HCT116 (cell line): ENCODE measurements at regions not wholly inside any gene's neighbourhood (a gene's known extent, or its start where the extent isn't known, plus 50 kb on each side); places are given as distances from the start of the nearest gene placed in this dataset.

Experiments used
- ATAC-seq: fragments of 200-7000 bp; cut with Tn5 transposase; 2 replicates; pipeline ENCODE4 v1.9.1; 2020; ENCODE audit warnings: mild to moderate bottlenecking, moderate library complexity
- BruUV-seq: library from RNA; stranded (reverse); fragments of 400-500 nt; replicated peaks from 2 replicates; lab custom pipeline; 2021; lab: Mats Ljungman, UMichigan
- CTCF ChIA-PET: fragments of 300-600 bp; sonication (Branson Sonifier 250); formaldehyde crosslinking; loops from one replicate; lab custom pipeline; 2021; ENCODE audit warnings: antibody characterized with exemption; lab: Charles Lee
- POLR2A ChIA-PET: fragments of 300-600, 350-600 bp; sonication (Branson Sonifier 250); formaldehyde crosslinking; loops from one replicate; lab custom pipeline; 2021; ENCODE audit warnings: antibody characterized with exemption; lab: Charles Lee
- RAD21 ChIA-PET, 2 experiments: fragments of 300-600 bp; sonication (Branson Sonifier 250); formaldehyde crosslinking; loops; one replicate each; lab custom pipeline; 2023; ENCODE audit warnings: low total read pairs in 2 of 2; ENCODE audit not compliant: uncharacterized antibody in 2 of 2, unreplicated experiment in 2 of 2, low non-redundant PET in 1 of 2; lab: Charles Lee
- DNase-seq: peaks from one replicate; pipeline ENCODE4 v3.0.0-alpha.2; 2010; ENCODE audit warnings: low read depth, low spot score
- H2AFZ ChIP-seq: fragments of 200-600 bp; shearing (Covaris generic), sonication (generic); 2 replicates; pipeline ENCODE4 v1.6.1; 2017; ENCODE audit warnings: low read depth, mixed run types, mixed read lengths, antibody characterized with exemption, low read length; ENCODE audit not compliant: poor library complexity, severe bottlenecking
- H3K27ac ChIP-seq: 2 replicates; pipeline ENCODE4 v1.5.1; 2012; ENCODE audit warnings: low read depth, low read length
- H3K27me3 ChIP-seq: fragments of 200-600 bp; sonication (generic); 2 replicates; pipeline ENCODE4 v1.6.1; 2016; ENCODE audit warnings: mixed run types, low read length, mixed read lengths; ENCODE audit not compliant: insufficient read depth
- H3K36me3 ChIP-seq, 2 experiments: fragments of 200-500 bp in 1 of 2; fragments of 200-600 bp in 1 of 2; sonication (Bioruptor generic) in 1 of 2; sonication (generic) in 1 of 2; 2 replicates each; pipeline versions ENCODE4 v1.5.1 to v1.6.1; 2014 to 2016; ENCODE audit warnings: low read length in 2 of 2, inconsistent platforms in 1 of 2, mixed read lengths in 1 of 2, mixed run types in 1 of 2; ENCODE audit not compliant: insufficient read depth in 2 of 2, control insufficient read depth in 1 of 2
- H3K4me1 ChIP-seq, 2 experiments: fragments of 200-600 bp in 1 of 2; sonication (generic) in 1 of 2; 2 replicates each; pipeline versions ENCODE4 v1.5.1 to v1.6.1; 2012 to 2017; ENCODE audit warnings: low read length in 2 of 2, inconsistent platforms in 1 of 2, mild to moderate bottlenecking in 1 of 2, mixed read lengths in 1 of 2, mixed run types in 1 of 2, moderate library complexity in 1 of 2; ENCODE audit not compliant: insufficient read depth in 2 of 2, control insufficient read depth in 1 of 2
- H3K4me2 ChIP-seq: fragments of 200-600 bp; sonication (generic); 2 replicates; pipeline ENCODE4 v1.6.1; 2017; ENCODE audit warnings: mixed run types, low read length, mixed read lengths
- H3K4me3 ChIP-seq, 2 experiments: fragments of 200-600 bp in 1 of 2; sonication (generic) in 1 of 2; replicated peaks in 1 of 2; 2 replicates each; pipeline ENCODE4 v1.5.1; 2011 to 2016; ENCODE audit warnings: low read length in 2 of 2, control low read depth in 1 of 2, low read depth in 1 of 2, mild to moderate bottlenecking in 1 of 2, mixed read lengths in 1 of 2, mixed run types in 1 of 2
- H3K79me2 ChIP-seq: fragments of 200-600 bp; sonication (generic); 2 replicates; pipeline ENCODE4 v1.6.1; 2017; ENCODE audit warnings: mild to moderate bottlenecking, mixed run types, low read length, moderate library complexity, mixed read lengths; ENCODE audit not compliant: insufficient read depth
- H3K9ac ChIP-seq: fragments of 200-600 bp; sonication (generic); 2 replicates; pipeline ENCODE4 v1.6.1; 2016; ENCODE audit warnings: low read length, mixed read lengths
- H3K9me2 ChIP-seq: fragments of 200-600 bp; sonication (generic), shearing (Covaris generic); 2 replicates; pipeline ENCODE4 v1.6.1; 2017; ENCODE audit warnings: mixed run types, mild to moderate bottlenecking, moderate library complexity; ENCODE audit not compliant: insufficient read depth
- H3K9me3 ChIP-seq, 2 experiments: fragments of 200-500 bp in 1 of 2; fragments of 200-600 bp in 1 of 2; sonication (Bioruptor generic) in 1 of 2; sonication (generic) in 1 of 2; 2 replicates each; pipeline ENCODE4 v1.6.1; 2014 to 2017; ENCODE audit warnings: low read length in 2 of 2, mixed read lengths in 2 of 2, inconsistent platforms in 1 of 2, low read depth in 1 of 2, mild to moderate bottlenecking in 1 of 2, mixed run types in 1 of 2, moderate library complexity in 1 of 2; ENCODE audit not compliant: control insufficient read depth in 1 of 2, insufficient read depth in 1 of 2
- H4K20me1 ChIP-seq: fragments of 200-600 bp; sonication (generic), shearing (Covaris generic); 2 replicates; pipeline ENCODE4 v1.6.1; 2017; ENCODE audit warnings: mixed run types, mild to moderate bottlenecking, moderate library complexity; ENCODE audit not compliant: insufficient read depth
- CTCF ChIP-seq, 3 experiments: fragments of 200-600 bp in 1 of 3; sonication (generic) in 1 of 3; IDR thresholded peaks in 2 of 3; conservative IDR thresholded peaks in 1 of 3; 2 replicates each; pipeline ENCODE4 v1.5.1; 2012 to 2017; ENCODE audit warnings: low read depth in 2 of 3, low read length in 2 of 3, antibody characterized with exemption in 1 of 3, borderline replicate concordance in 1 of 3, control low read depth in 1 of 3, mild to moderate bottlenecking in 1 of 3, mixed read lengths in 1 of 3, mixed run types in 1 of 3, moderate library complexity in 1 of 3; ENCODE audit not compliant: insufficient read depth in 1 of 3
- EGR1 ChIP-seq: IDR thresholded peaks from 2 replicates; pipeline ENCODE4 v1.6.1; 2012; ENCODE audit warnings: low read depth
- ELF1 ChIP-seq: IDR thresholded peaks from 2 replicates; pipeline ENCODE4 v1.6.1; 2012; ENCODE audit warnings: low read depth, borderline replicate concordance
- EZH2 ChIP-seq: fragments of 200-600 bp; sonication (generic); IDR thresholded peaks from 2 replicates; pipeline ENCODE4 v1.6.1; 2017; ENCODE audit warnings: antibody characterized with exemption, mixed run types
- JUND ChIP-seq: IDR thresholded peaks from 2 replicates; pipeline ENCODE4 v1.6.1; 2012
- POLR2AphosphoS5 ChIP-seq: IDR thresholded peaks from 2 replicates; pipeline ENCODE4 v1.6.1; 2011; ENCODE audit warnings: mild to moderate bottlenecking, low read depth, low read length, moderate library complexity
- RAD21 ChIP-seq: IDR thresholded peaks from 2 replicates; pipeline ENCODE4 v1.6.1; 2012; ENCODE audit warnings: low read depth, mild to moderate bottlenecking
- SIN3A ChIP-seq: IDR thresholded peaks from 2 replicates; pipeline ENCODE4 v1.6.1; 2012; ENCODE audit warnings: low read depth
- SP1 ChIP-seq: IDR thresholded peaks from 2 replicates; pipeline ENCODE4 v1.6.1; 2012; ENCODE audit warnings: low read depth
- YY1 ChIP-seq: IDR thresholded peaks from 2 replicates; pipeline ENCODE4 v1.6.1; 2011; ENCODE audit warnings: low read length, low read depth, moderate library complexity, mild to moderate bottlenecking; ENCODE audit not compliant: insufficient replicate concordance; ENCODE audit errors: extremely low read depth
- ZFX ChIP-seq: fragments of 450-650 bp; IDR thresholded peaks from 2 replicates; pipeline ENCODE4 v1.6.1; 2017
- intact Hi-C: fragments of 100-400 bp; cut with micrococcal nuclease; formaldehyde crosslinking; loops from 2 replicates; pipeline ENCODE4 v1.10.0; 2022

GRCh38 chr12:67155863-67156262 lies 113.3 kb upstream of the CAND1 start:
- no peak overlapping the region for H3K4me3 ChIP-seq
- TF ChIP-seq YY1 (no peak), SP1 (no peak), EZH2 (no peak), EGR1 (no peak), ELF1 (no peak), POLR2AphosphoS5 (no peak), ZFX (no peak)
- no peaks in the 10 kb centered on the region for H3K79me2 ChIP-seq
- H3K9ac ChIP-seq: no peak overlapping the region
- no peaks in the 10 kb centered on the region for H3K36me3 ChIP-seq
- intact Hi-C loops: no loop called here
- no peak overlapping the region for H2AFZ ChIP-seq
- no peaks in the 10 kb centered on the region for H4K20me1 ChIP-seq
- RAD21 ChIA-PET: no interaction called here
- H3K9me3 ChIP-seq: no peaks in the 10 kb centered on the region
- POLR2A ChIA-PET: no interaction called here
- H3K27me3 ChIP-seq: peaks cover 25% of the 10 kb centered on the region; the same call in 1 of the 2 replicates
- no peaks in the 10 kb centered on the region for H3K9me2 ChIP-seq
- H3K4me2 ChIP-seq: no peak overlapping the region
- no TSS peak for BruUV-seq
- no peak for ATAC-seq
- DNase-seq: no peak
- no peak overlapping the region for H3K27ac ChIP-seq
- CTCF ChIA-PET: interaction anchor here (0.7 kb wide), 1 partner anchor 10 kb away, joined by 3 read pairs; no protein-coding TSS in a partner anchor
- no peaks in the 10 kb centered on the region for H3K4me1 ChIP-seq

- TF ChIP-seq JUND (no peak), SIN3A (no peak), CTCF (IDR thresholded peaks at IDR 0.05 in 2 of 3, conservative IDR thresholded peaks at IDR 0.05 in 1 of 3; ENCODE audit: borderline replicate concordance in 1 of 3, insufficient read depth in 1 of 3, low read depth in 2 of 3, low read length in 2 of 3) (peak; percentile 30 to 75 (median 71); a peak in 5 of 6 replicates), RAD21 (peak; percentile 42; the same call in 1 of the 2 replicates)
- TF ChIP-seq, all 23 proteins: peak for 2
- H3K79me2 ChIP-seq: no peaks in the 10 kb centered on the region
- H3K9me2 ChIP-seq: no peaks in the 10 kb centered on the region
- H2AFZ ChIP-seq: no peak overlapping the region
- ATAC-seq: peak; percentile 75
- intact Hi-C loops: no loop called here
- no peaks in the 10 kb centered on the region for H3K36me3 ChIP-seq
- no peak for DNase-seq
- H3K9ac ChIP-seq: no peak overlapping the region
- peaks cover 34% of the 10 kb centered on the region for H3K27me3 ChIP-seq
- ChIA-PET RAD21 (interaction anchor here in 1 of 2 experiments (0.8 kb wide), 1 partner anchor 59 kb away, joined by 5 read pairs; no protein-coding TSS in a partner anchor), CTCF (interaction anchor here (0.8 to 2.8 kb wide), 12 partner anchors 9 to 780 kb away, joined by 3 to 14 read pairs (median 4); no protein-coding TSS in a partner anchor), POLR2A (no interaction called here)
- H3K9me3 ChIP-seq: no peaks in the 10 kb centered on the region
- no peaks in the 10 kb centered on the region for H3K4me1 ChIP-seq
- no TSS peak for BruUV-seq
- H3K4me3 ChIP-seq: no peak overlapping the region
- H3K27ac ChIP-seq: no peak overlapping the region
- no peak overlapping the region for H3K4me2 ChIP-seq
- H4K20me1 ChIP-seq: no peaks in the 10 kb centered on the region
Observed at GRCh38 chr12:67161322-67161918, 107.7 kb upstream of the CAND1 start.
